HG03045 (cell line): ENCODE measurements at regions not wholly inside any gene's neighbourhood (a gene's known extent, or its start where the extent isn't known, plus 50 kb on each side); places are given as distances from the start of the nearest gene placed in this dataset.
"Not testable (repeated sequence)": the region's sequence is repeated elsewhere in the genome, so short reads cannot be mapped to it uniquely, and the experiment has no call there.

ENCODE experiments used
- ATAC-seq: cut with Tn5 transposase; IDR thresholded peaks from one replicate; pipeline ENCODE4 v1.9.1; 2021; ENCODE audit warnings: mild to moderate bottlenecking, moderate library complexity; ENCODE audit not compliant: unreplicated experiment

GRCh38 chr4:177796841-177797240 is 354.6 kb upstream of the AGA start:
- no peak for ATAC-seq

DNA sequence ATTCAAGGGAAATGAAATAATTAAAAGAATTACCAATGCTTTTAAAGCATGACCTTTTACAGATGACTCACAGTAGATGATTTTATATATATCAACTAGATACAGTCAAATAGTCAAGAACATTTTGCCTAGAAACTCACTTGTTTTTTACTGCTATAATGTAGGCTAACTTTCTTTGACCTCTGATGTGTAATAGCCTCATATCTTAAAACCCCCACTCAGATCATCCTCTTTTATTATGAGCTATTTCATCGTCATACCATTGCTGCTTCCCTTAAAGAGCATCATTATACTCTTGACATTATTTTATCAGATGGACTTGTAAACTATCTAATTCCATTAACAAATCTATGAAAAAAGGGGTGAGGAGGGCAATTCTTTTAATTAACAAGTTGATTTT is 355.9 kb upstream of the AGA start:
- ATAC-seq: no peak

GRCh38 chr4:177802162-177802561 is 359.9 kb upstream of the AGA start:
- ATAC-seq: no peak

GRCh38 chr4:177802661-177803060 is 360.4 kb upstream of the AGA start:
- no peak for ATAC-seq

GRCh38 chr4:177803151-177803550 is 360.9 kb upstream of the AGA start:
- ATAC-seq: no peak

DNA sequence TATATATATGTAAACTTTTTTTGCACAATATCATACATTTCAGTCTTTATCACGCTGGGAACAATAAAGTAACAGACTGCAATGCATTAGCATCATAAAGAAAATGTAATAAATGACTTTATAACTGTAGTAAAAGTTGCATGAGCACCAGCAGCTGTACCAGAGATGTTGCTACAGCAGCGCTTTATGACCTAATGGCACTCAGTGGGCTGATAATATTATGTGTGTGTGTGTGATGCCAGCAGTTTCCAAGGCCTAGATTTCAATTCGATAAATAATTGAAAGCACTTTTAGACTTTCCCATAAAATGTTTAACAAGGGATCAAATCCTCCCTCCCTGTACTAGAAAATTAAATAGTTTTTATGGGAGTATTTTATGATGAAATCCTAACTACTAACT is 367.6 kb upstream of the AGA start:
- no peak for ATAC-seq

GRCh38 chr4:177810220-177810619 is 368.0 kb upstream of the AGA start:
- no peak for ATAC-seq

DNA sequence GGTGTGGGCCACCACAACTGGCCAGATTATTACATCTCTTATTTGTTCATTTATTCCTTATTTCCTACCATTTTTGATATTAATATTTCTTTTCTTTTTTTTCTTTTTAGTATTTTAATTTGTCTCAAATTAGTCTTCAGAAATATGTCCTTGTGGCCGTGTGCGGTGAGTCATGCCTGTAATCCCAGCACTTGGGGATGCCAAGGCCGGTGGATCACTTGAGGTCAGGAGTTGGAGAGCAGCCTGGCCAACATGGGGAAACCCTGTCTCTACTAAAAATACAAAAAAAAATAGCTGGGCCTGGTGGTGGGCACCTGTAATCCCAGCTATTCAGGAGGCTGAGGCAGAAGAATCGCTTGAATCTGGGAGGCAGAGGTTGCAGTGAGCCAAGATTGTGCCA is 376.2 kb upstream of the AGA start:
- ATAC-seq: not testable (repeated sequence)

DNA sequence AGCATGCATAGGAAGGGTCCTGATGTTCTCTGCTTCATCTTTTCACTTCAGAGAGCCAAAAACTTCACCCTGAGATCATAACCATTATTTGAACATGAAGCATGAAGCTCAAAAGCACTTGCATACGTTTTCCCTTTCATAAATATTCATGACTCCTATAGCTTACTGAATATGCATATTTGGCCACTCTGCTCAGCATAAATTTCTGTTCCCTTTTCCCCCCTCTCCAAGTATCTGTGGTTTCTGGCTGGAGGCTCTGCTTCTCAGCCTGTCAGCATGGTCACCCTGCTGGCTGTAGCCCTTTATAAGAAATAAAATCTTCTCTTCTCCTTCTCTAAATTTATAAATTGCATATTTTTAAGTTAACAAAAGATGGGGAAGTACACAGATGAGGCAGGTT is 384.7 kb upstream of the AGA start:
- ATAC-seq: no peak

- ATAC-seq: no peak
Observed at GRCh38 chr4:177841258-177841657, 399.0 kb upstream of the AGA start.

- no peak for ATAC-seq
Observed at GRCh38 chr4:177853229-177853628, 411.0 kb upstream of the AGA start.

DNA sequence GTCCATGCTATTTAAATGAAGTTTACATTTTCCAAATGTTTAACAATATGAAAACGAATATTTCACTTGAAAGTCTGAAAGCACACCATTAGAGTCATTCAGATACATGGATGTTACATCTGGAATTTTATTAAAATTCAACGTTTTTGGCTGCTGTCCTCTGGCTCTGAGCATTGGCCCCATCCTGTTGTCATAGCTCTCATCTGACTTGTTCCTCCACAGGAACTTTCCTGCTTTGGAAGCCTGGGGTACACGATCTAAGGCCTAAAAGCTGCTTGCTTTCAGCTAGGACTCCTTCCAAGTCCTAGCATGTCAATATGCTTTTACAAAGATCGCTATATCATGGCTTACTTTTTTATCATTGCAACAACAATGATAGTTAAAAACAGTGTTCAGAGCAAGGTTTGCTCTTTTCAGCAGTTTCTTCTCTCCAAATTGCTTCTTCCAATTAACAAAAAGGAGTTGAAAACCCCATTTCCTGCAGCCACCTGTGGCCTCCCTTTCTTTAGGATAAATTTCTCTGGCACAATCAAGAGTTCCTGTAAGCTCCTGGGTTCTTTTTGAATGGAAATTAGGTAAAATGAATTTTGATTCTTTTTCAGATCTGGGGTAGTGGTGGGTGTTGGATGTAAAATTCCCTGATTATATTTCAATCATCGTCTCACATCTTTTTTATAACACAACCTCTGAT is 413.4 kb upstream of the AGA start:
- no peak for ATAC-seq

GRCh38 chr4:177860171-177860570 is 417.9 kb upstream of the AGA start:
- ATAC-seq: no peak

DNA sequence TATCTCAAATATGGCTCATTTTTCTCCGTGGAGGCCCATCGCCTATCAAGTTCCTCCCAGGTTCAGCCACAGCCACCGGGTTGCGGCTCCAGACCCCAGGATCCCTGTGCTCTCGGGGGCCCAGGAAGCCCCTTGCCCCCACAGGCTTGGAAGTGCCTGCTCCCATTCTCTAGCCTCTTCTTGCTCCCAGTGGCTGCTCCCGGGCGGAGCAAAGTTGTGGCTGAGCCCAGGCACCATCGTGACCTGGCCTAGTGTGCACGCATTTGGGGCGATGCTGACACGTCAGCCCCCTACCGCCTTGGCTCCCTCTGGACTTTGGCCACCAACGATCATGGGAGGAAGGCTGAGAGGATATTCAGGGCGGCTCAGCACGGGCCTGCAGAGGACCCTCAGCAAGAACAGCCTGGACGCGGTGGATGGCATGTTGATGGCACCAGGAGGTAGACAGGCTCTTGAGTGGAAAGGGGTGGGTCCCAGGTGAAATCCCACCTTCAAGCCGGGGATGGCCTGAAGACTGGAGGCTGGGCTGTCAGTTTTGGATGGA is 419.4 kb upstream of the AGA start:
- no peak for ATAC-seq

DNA sequence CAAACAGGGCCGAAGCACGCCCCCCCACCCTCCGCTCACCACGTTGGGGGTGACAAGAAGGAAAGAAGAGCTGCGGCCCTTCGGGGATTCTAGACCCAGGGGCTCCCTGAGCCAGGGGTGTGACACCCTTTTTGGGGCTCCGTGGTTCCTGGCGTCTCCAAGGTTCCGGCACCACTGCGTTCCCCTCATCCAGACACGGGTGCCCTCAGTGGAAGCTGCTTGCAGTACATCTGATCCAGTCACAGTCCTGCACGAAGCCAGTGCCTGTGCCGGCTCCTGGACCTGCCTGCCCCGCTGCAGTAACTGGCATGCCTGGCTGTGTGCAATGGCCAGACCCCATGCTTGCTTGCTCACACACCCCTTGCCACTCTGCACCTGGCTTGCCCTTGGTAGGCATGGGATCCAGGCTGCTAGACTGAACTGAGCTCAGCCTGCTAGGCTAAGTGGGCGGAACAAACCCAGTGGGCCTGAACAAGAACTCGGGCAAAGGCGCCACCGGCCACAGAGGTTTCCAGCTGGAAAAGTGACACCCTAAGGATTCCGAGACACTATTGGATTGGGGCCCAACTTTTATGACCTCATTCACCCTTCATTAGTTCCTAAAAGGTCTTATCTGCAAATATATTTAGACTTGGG is 420.4 kb upstream of the AGA start:
- ATAC-seq: no peak

DNA sequence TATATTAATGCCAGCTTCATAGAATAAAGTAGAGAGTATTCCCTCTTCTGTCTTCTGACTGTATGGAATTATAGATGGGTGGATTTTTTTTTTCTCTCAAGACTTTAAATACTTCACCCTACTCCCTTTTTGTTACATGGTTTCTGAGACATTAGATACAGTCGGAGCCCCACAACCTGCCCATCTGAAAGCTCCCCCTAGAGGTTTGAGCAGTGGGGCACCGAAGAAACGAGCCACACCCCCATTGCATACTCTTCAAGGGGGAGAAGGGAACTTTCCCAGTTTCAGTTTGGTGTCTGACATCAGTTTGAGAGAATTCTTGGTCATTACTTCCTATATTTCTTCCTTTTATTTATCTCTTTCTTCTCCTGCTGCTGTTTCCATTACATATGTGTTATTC is 437.6 kb upstream of the AGA start:
- ATAC-seq: no peak

GRCh38 chr4:177895136-177895535 is 452.9 kb upstream of the AGA start:
- no peak for ATAC-seq

GRCh38 chr4:177901786-177902185 is 459.5 kb upstream of the AGA start:
- no peak for ATAC-seq

DNA sequence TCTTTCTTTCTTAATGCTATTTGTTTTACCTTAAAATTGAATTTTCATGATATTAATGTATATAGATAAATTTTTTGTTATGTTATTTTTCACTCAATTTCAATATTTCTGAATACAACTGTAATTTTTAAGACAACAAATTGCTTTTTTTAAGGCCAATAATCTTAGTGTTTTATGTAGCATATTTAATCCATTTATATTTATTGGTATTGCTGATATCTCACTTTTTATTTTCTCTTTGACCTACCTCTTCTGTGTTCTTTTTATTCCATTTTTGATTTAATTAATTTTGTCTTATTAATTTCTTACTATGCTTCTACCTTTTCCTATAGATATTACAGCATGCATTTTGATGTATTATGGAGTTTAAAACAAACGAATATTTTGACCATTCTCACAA is 460.1 kb upstream of the AGA start:
- no peak for ATAC-seq

DNA sequence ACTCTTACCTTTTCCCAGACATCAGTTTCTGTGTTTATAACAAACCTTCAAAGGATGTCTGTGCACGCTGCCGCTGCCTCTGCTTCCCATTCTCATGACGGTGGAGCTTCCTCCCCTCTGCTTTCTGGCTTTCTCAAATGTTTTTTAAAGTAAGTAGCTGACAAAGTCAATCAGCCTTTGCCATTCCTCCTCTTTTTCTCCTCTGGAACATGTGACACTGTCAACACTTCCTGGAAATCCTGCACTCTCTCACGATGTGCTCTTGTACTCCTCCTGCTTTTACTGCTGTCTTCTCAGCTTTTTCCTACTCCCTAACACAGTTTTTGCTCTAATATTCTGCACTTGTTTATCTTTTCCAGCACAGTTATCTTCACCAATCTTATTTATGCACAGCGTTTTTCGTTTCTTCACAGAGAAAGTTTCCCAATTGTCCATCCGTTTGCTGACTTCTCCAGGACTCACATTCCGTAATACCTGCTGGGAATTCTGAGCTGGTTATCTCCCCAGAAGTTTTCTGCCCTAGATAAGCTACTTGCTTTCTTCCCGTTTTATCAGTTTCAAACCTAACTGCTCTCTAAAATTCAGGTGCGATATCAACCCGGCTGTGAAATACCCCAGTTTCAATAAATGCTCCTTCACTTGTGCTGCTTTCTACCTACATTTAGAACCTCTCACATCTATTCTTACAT is 465.6 kb upstream of the AGA start:
- no peak for ATAC-seq

DNA sequence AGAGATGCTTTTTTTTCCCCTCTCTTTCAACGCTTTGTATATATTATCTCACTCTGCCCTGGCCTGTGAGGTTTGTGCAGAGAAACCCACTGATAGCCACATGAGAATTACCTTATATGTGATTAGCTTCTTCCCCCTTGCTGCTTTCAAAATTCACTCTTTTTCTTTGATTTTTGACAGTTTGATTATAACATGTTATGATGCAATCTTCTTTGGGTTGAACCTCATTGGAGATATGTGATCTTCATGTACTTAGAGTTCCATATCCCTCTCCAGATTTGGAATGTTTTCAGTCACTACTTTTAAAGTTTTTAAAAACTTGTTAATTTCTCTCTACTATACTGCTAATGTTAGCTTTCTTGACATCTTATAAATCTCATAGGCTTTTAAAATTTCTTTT is 479.5 kb upstream of the AGA start:
- no peak for ATAC-seq

GRCh38 chr4:177923888-177924287 is 481.7 kb upstream of the AGA start:
- no peak for ATAC-seq
